Neural progenitor cell (in vitro differentiated cells): ENCODE measurements at regions not wholly inside any gene's neighbourhood (a gene's known extent, or its start where the extent isn't known, plus 50 kb on each side); places are given as distances from the start of the nearest gene placed in this dataset.

Experiments used
- DNase-seq: peaks from one replicate; pipeline ENCODE4 v3.0.0-alpha.2; 2016; ENCODE audit warnings: low spot score
- H2AFZ ChIP-seq: fragments of 200-600 bp; sonication (generic); replicated peaks from 2 replicates; pipeline ENCODE4 v1.6.1; 2016; ENCODE audit warnings: antibody characterized with exemption
- H3F3A ChIP-seq: fragments of 200-600 bp; sonication (generic); 2 replicates; pipeline ENCODE4 v1.6.1; 2016; ENCODE audit warnings: antibody characterized with exemption, low read depth
- H3K27ac ChIP-seq: fragments of 200-600 bp; sonication (generic); 2 replicates; pipeline ENCODE4 v1.5.1; 2016; ENCODE audit warnings: mild to moderate bottlenecking
- H3K27me3 ChIP-seq: fragments of 200-600 bp; sonication (generic); 2 replicates; pipeline ENCODE4 v1.6.1; 2016; ENCODE audit warnings: mild to moderate bottlenecking, moderate library complexity
- H3K36me3 ChIP-seq: fragments of 200-600 bp; sonication (generic); 2 replicates; pipeline ENCODE4 v1.5.1; 2016
- H3K4me1 ChIP-seq: fragments of 200-600 bp; sonication (generic); 2 replicates; pipeline ENCODE4 v1.6.1; 2016; ENCODE audit warnings: mixed run types
- H3K4me2 ChIP-seq: fragments of 200-600 bp; sonication (generic); 2 replicates; pipeline ENCODE4 v1.6.1; 2016
- H3K4me3 ChIP-seq: fragments of 200-600 bp; sonication (generic); 2 replicates; pipeline ENCODE4 v1.5.1; 2016
- H3K79me2 ChIP-seq: fragments of 200-600 bp; sonication (generic); 2 replicates; pipeline ENCODE4 v1.6.1; 2016; ENCODE audit warnings: low read depth
- H3K9ac ChIP-seq: fragments of 200-600 bp; sonication (generic); 2 replicates; pipeline ENCODE4 v1.6.1; 2016
- H3K9me3 ChIP-seq: fragments of 200-600 bp; sonication (generic); 2 replicates; pipeline ENCODE4 v1.5.1; 2016; ENCODE audit warnings: low read depth
- H4K20me1 ChIP-seq: fragments of 200-600 bp; sonication (generic); 2 replicates; pipeline ENCODE4 v1.6.1; 2016; ENCODE audit warnings: low read depth
- H3K27ac Mint-ChIP-seq: 3 replicates; pipeline ENCODE4 v1.8.0; 2021; ENCODE audit warnings: mixed read lengths
- H3K27me3 Mint-ChIP-seq: 2 replicates; pipeline ENCODE4 v1.8.0; 2022; ENCODE audit warnings: low read depth, mild to moderate bottlenecking, inconsistent platforms, moderate library complexity, mixed read lengths; ENCODE audit not compliant: insufficient read depth
- H3K36me3 Mint-ChIP-seq: 3 replicates; pipeline ENCODE4 v1.8.0; 2021; ENCODE audit warnings: mixed read lengths
- H3K4me1 Mint-ChIP-seq: 3 replicates; pipeline ENCODE4 v1.8.0; 2021; ENCODE audit warnings: mixed read lengths
- H3K4me3 Mint-ChIP-seq: 3 replicates; pipeline ENCODE4 v1.8.0; 2021; ENCODE audit warnings: mild to moderate bottlenecking, moderate library complexity, mixed read lengths
- H3K9me3 Mint-ChIP-seq: 3 replicates; pipeline ENCODE4 v1.8.0; 2020; ENCODE audit warnings: mixed read lengths
- EZH2 ChIP-seq: fragments of 200-600 bp; sonication (generic); IDR thresholded peaks from 2 replicates; pipeline ENCODE4 v1.6.1; 2017; ENCODE audit warnings: antibody characterized with exemption, mild to moderate bottlenecking, moderate library complexity
- EZH2phosphoT487 ChIP-seq: fragments of 200-600 bp; sonication (generic); IDR thresholded peaks from 2 replicates; pipeline ENCODE4 v1.6.1; 2017; ENCODE audit warnings: antibody characterized with exemption
- TF ChIP-seq, protein P1 (sequence below): fragments of 200-600 bp; sonication (generic); IDR thresholded peaks from 2 replicates; pipeline ENCODE4 v1.5.1; 2017; ENCODE audit warnings: antibody characterized with exemption, mild to moderate bottlenecking

- Histone ChIP-seq H3K36me3 (no peaks in the 10 kb centered on the region), H2AFZ (no peak overlapping the region), H4K20me1 (no peaks in the 10 kb centered on the region), H3K27me3 (no peaks in the 10 kb centered on the region), H3K9me3 (no peaks in the 10 kb centered on the region), H3K4me2 (no peak overlapping the region), H3F3A (no peaks in the 10 kb centered on the region), H3K4me3 (no peak overlapping the region), H3K27ac (no peak overlapping the region), H3K4me1 (no peaks in the 10 kb centered on the region), H3K9ac (no peak overlapping the region), H3K79me2 (no peaks in the 10 kb centered on the region)
- Mint-ChIP-seq H3K27me3 (no peaks in the 10 kb centered on the region), H3K9me3 (no peaks in the 10 kb centered on the region), H3K27ac (no peak overlapping the region), H3K4me3 (no peak overlapping the region), H3K36me3 (no peaks in the 10 kb centered on the region), H3K4me1 (no peaks in the 10 kb centered on the region)
- TF ChIP-seq EZH2 (no peak), EZH2phosphoT487 (no peak)
- TF ChIP-seq, protein P1, sequence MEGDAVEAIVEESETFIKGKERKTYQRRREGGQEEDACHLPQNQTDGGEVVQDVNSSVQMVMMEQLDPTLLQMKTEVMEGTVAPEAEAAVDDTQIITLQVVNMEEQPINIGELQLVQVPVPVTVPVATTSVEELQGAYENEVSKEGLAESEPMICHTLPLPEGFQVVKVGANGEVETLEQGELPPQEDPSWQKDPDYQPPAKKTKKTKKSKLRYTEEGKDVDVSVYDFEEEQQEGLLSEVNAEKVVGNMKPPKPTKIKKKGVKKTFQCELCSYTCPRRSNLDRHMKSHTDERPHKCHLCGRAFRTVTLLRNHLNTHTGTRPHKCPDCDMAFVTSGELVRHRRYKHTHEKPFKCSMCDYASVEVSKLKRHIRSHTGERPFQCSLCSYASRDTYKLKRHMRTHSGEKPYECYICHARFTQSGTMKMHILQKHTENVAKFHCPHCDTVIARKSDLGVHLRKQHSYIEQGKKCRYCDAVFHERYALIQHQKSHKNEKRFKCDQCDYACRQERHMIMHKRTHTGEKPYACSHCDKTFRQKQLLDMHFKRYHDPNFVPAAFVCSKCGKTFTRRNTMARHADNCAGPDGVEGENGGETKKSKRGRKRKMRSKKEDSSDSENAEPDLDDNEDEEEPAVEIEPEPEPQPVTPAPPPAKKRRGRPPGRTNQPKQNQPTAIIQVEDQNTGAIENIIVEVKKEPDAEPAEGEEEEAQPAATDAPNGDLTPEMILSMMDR: no peak
- DNase-seq: no peak
Observed at GRCh38 chr2:194126418-194126817, 1530.6 kb upstream of the SLC39A10 start.

GRCh38 chr2:194116861-194117260 lies 1540.2 kb upstream of the SLC39A10 start:
- no peaks in the 10 kb centered on the region for H3K9me3 ChIP-seq
- DNase-seq: no peak
- no peak overlapping the region for H3K4me3 Mint-ChIP-seq
- H3K79me2 ChIP-seq: no peaks in the 10 kb centered on the region
- no peak overlapping the region for H3K27ac Mint-ChIP-seq
- no peaks in the 10 kb centered on the region for H3K27me3 ChIP-seq
- H3K4me1 ChIP-seq: no peaks in the 10 kb centered on the region
- no peaks in the 10 kb centered on the region for H4K20me1 ChIP-seq
- H3K36me3 Mint-ChIP-seq: no peaks in the 10 kb centered on the region
- no peaks in the 10 kb centered on the region for H3K4me1 Mint-ChIP-seq
- peaks cover 7% of the 10 kb centered on the region for H3K27me3 Mint-ChIP-seq
- H3K27ac ChIP-seq: no peak overlapping the region
- no peak overlapping the region for H3K9ac ChIP-seq
- H3K36me3 ChIP-seq: no peaks in the 10 kb centered on the region
- no peak overlapping the region for H3K4me2 ChIP-seq
- no peaks in the 10 kb centered on the region for H3K9me3 Mint-ChIP-seq
- no peak overlapping the region for H3K4me3 ChIP-seq
- H2AFZ ChIP-seq: no peak overlapping the region
- no peak for TF ChIP-seq EZH2
- TF ChIP-seq EZH2phosphoT487: no peak
- TF ChIP-seq, protein P1: no peak
- no peaks in the 10 kb centered on the region for H3F3A ChIP-seq

GRCh38 chr2:194105358-194105757 lies 1551.7 kb upstream of the SLC39A10 start:
- Histone ChIP-seq H3K4me3 (no peak overlapping the region), H3K9ac (no peak overlapping the region), H3K4me1 (no peaks in the 10 kb centered on the region), H3K9me3 (no peaks in the 10 kb centered on the region), H3F3A (no peaks in the 10 kb centered on the region), H2AFZ (no peak overlapping the region), H4K20me1 (no peaks in the 10 kb centered on the region), H3K79me2 (no peaks in the 10 kb centered on the region), H3K36me3 (no peaks in the 10 kb centered on the region), H3K4me2 (no peak overlapping the region), H3K27me3 (no peaks in the 10 kb centered on the region), H3K27ac (no peak overlapping the region)
- Mint-ChIP-seq H3K27me3 (no peaks in the 10 kb centered on the region), H3K9me3 (no peaks in the 10 kb centered on the region), H3K4me3 (no peak overlapping the region), H3K27ac (no peak overlapping the region), H3K36me3 (no peaks in the 10 kb centered on the region), H3K4me1 (no peaks in the 10 kb centered on the region)
- DNase-seq: no peak
- TF ChIP-seq EZH2phosphoT487 (no peak), EZH2 (no peak)
- TF ChIP-seq, protein P1: no peak
